Tibial nerve (tissue), 4 donors: ENCODE measurements at regions not wholly inside any gene's neighbourhood (a gene's known extent, or its start where the extent isn't known, plus 50 kb on each side); places are given as distances from the start of the nearest gene placed in this dataset.
"Not testable (repeated sequence)": the region's sequence is repeated elsewhere in the genome, so short reads cannot be mapped to it uniquely, and the experiment has no call there.

ENCODE experiments used
- DNase-seq, 2 donors: peaks; one replicate each; pipeline ENCODE4 v3.0.0-alpha.2; 2019; ENCODE audit warnings: low spot score in 2 of 2
- H3K27ac ChIP-seq, 4 donors: fragments of 200-600 bp; sonication (generic) in 3 of 4; one replicate each; pipeline ENCODE4 v1.5.1; 2017 to 2019; ENCODE audit warnings: mild to moderate bottlenecking in 1 of 4
- H3K27me3 ChIP-seq, 2 donors: fragments of 200-600 bp; sonication (generic) in 1 of 2; one replicate each; pipeline versions ENCODE4 v1.5.1 to v1.6.0; 2017 to 2019
- H3K36me3 ChIP-seq, 3 donors: fragments of 200-600 bp; sonication (generic); one replicate each; pipeline ENCODE4 v1.5.1; 2018 to 2019
- H3K4me1 ChIP-seq, 4 donors: fragments of 200-600 bp; sonication (generic) in 3 of 4; one replicate each; pipeline ENCODE4 v1.5.1; 2017 to 2019
- H3K4me3 ChIP-seq, 4 donors: fragments of 200-600 bp; sonication (generic) in 3 of 4; one replicate each; pipeline ENCODE4 v1.5.1; 2017 to 2019; ENCODE audit warnings: mild to moderate bottlenecking in 1 of 4, moderate library complexity in 1 of 4
- H3K9me3 ChIP-seq, 4 donors: fragments of 200-600 bp; sonication (generic) in 3 of 4; one replicate each; pipeline ENCODE4 v1.5.1; 2017 to 2019
- CTCF ChIP-seq, 5 experiments: fragments of 200-600 bp in 3 of 5; fragments of 450-650 bp in 2 of 5; sonication (generic) in 3 of 5; IDR thresholded peaks; one replicate each; pipeline ENCODE4 v1.5.1; 2016 to 2019; ENCODE audit warnings: antibody characterized with exemption in 5 of 5, mild to moderate bottlenecking in 3 of 5, moderate library complexity in 2 of 5
- EP300 ChIP-seq, 2 donors: sonication (generic); formaldehyde crosslinking; IDR thresholded peaks; one replicate each; pipeline ENCODE4 v1.6.1; 2017; ENCODE audit warnings: antibody characterized with exemption in 2 of 2, mild to moderate bottlenecking in 1 of 2
- POLR2A ChIP-seq, 2 donors: fragments of 450-650 bp; IDR thresholded peaks; one replicate each; pipeline ENCODE4 v1.6.1; 2017; ENCODE audit warnings: antibody characterized with exemption in 2 of 2, mild to moderate bottlenecking in 2 of 2, moderate library complexity in 2 of 2
- WGBS, 2 donors: methylation state at CpG; one replicate each; pipeline ENCODE4 v1.1.5; 2018; 5-methylcytosine and 5-hydroxymethylcytosine counted together

DNA sequence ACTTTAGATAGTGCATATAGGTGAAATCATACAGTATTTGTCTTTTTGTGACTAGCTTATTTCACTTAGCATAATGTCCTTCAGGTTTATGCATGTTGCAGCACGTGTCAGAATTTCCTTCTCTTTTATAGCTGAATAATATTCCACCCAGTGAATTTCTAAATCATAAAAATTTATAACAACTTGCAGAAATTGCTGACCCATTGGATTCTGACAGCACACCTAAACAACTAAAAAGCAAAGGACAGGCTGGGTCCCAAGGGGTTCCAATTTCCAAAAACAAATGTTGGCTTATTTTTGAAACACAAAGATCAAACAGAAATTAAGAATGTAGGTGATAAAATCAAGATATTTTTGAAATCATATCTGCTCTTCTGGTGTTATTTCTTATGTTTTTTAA is 86.5 kb upstream of the ACKR3 start:
- WGBS, 2 donors, result 88 to 90% methylated on average over 1 of the region's 1 CpG
- no peaks in the 10 kb centered on the region for H3K27me3 ChIP-seq

DNA sequence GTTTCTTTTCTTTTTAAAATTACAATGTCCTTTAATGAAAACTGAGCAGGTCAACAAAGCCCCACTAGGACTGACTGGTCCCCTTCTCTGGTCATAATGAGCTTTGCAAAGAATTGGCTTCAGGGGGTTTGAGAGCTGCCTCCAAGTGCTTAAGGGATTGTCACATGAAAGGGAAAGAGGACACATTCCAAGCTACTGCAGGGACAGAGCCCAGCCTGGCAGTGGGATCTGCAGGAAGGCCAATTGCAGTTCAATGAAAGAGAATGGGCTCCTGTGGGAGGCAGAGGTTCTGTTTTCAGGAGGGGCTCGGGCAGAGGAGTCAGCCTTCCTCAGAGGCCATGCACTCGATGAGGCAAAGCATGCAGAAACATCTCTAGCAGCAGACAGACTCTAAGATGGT is 84.1 kb upstream of the ACKR3 start:
- Histone ChIP-seq H3K4me1 (no peaks in the 10 kb centered on the region), H3K36me3 (no peaks in the 10 kb centered on the region), H3K4me3 (no peak overlapping the region), H3K27me3 (no peaks in the 10 kb centered on the region), H3K9me3 (peaks cover 0 to 10% (median 4%) of the 10 kb centered on the region in 4 donors), H3K27ac (no peak overlapping the region)
- WGBS, 2 donors, result 63 to 86% methylated on average over 2 of the region's 2 CpGs
- DNase-seq, result no peak
- TF ChIP-seq CTCF (IDR thresholded peaks at IDR 0.05), result no peak
- no peak for TF ChIP-seq EP300 (IDR thresholded peaks at IDR 0.05)
- TF ChIP-seq POLR2A (IDR thresholded peaks at IDR 0.05), result no peak

More for the DNA sequence above, 86.5 kb upstream of the ACKR3 start:
- H3K4me3 ChIP-seq, result no peak overlapping the region
- H3K27ac ChIP-seq, result no peak overlapping the region
- DNase-seq, result no peak
- TF ChIP-seq POLR2A (IDR thresholded peaks at IDR 0.05) (no peak), CTCF (IDR thresholded peaks at IDR 0.05) (no peak), EP300 (IDR thresholded peaks at IDR 0.05) (no peak)
- H3K4me1 ChIP-seq, result no peaks in the 10 kb centered on the region
- H3K36me3 ChIP-seq, result no peaks in the 10 kb centered on the region
- H3K9me3 ChIP-seq, result peaks cover 0 to 30% (median 12%) of the 10 kb centered on the region in 4 donors

DNA sequence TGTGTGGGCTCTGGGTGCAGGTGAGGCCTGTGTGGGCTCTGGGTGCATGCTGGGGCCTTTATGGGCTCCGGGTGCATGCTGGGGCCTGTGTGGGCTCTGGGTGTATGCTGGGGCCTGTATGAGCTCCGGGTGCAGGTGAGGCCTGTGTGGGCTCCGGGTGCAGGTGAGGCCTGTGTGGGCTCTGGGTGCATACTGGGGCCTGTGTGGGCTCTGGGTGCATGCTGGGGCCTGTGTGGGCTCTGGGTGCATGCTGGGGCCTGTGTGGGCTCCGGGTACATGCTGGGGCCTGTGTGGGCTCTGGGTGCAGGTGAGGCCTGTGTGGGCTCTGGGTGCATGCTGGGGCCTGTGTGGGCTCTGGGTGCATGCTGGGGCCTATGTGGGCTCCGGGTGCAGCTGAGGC is 80.5 kb upstream of the ACKR3 start:
- H3K4me3 ChIP-seq, H3K27me3 ChIP-seq, H3K4me1 ChIP-seq, H3K9me3 ChIP-seq, DNase-seq, H3K27ac ChIP-seq, H3K36me3 ChIP-seq: not testable (repeated sequence)
- 67 to 78% methylated on average over 4 of the region's 5 CpGs for WGBS, 2 donors

GRCh38 chr2:236489895-236490404 is 79.7 kb upstream of the ACKR3 start:
- Histone ChIP-seq H3K36me3 (no peaks in the 10 kb centered on the region), H3K4me1 (no peaks in the 10 kb centered on the region)
- TF ChIP-seq CTCF (IDR thresholded peaks at IDR 0.05), result no peak
- no peak for TF ChIP-seq EP300 (IDR thresholded peaks at IDR 0.05)
- no peak for TF ChIP-seq POLR2A (IDR thresholded peaks at IDR 0.05)

GRCh38 chr2:236496340-236496739 is 73.3 kb upstream of the ACKR3 start:
- TF ChIP-seq POLR2A (IDR thresholded peaks at IDR 0.05) (no peak), EP300 (IDR thresholded peaks at IDR 0.05) (no peak), CTCF (IDR thresholded peaks at IDR 0.05) (no peak)
- Histone ChIP-seq H3K27ac (no peak overlapping the region), H3K4me3 (no peak overlapping the region), H3K27me3 (no peaks in the 10 kb centered on the region), H3K9me3 (no peaks in the 10 kb centered on the region), H3K36me3 (no peaks in the 10 kb centered on the region), H3K4me1 (no peaks in the 10 kb centered on the region)
- 69 to 70% methylated on average over 9 of the region's 9 CpGs for WGBS, 2 donors
- no peak for DNase-seq

More at GRCh38 chr2:236489895-236490404, 79.7 kb upstream of the ACKR3 start:
- Histone ChIP-seq H3K9me3 (no peaks in the 10 kb centered on the region), H3K27me3 (no peaks in the 10 kb centered on the region), H3K27ac (no peak overlapping the region), H3K4me3 (no peak overlapping the region)
- WGBS, 2 donors, result 86 to 91% methylated on average over 3 of the region's 3 CpGs
- no peak for DNase-seq

DNA sequence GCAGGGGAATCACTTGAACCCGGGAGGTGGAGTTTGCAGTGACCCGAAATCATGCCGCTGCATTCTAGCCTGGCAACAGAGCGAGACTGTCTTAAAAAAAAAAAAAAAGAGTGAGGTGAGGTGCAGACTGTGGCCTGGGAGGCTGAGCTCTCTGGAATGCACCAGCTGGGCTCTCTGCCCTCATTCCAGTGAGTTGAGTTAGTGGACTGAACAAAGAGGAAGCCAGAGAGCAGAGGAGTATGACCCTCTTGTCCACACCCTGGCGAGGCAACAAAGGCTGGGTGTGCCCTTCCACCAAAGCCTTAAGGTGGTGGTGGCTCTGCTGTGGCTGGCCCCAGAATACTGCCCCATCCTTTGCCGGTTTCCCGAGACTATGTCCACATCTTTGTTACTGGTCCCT is 71.3 kb upstream of the ACKR3 start:
- WGBS, 2 donors, result 65 to 81% methylated on average over 7 of the region's 7 CpGs
- Histone ChIP-seq H3K27ac (no peak overlapping the region), H3K27me3 (no peaks in the 10 kb centered on the region), H3K36me3 (no peaks in the 10 kb centered on the region), H3K4me1 (peaks cover 0 to under 1% (median 0%) of the 10 kb centered on the region in 4 donors), H3K9me3 (no peaks in the 10 kb centered on the region), H3K4me3 (no peak overlapping the region)
- no peak for TF ChIP-seq POLR2A (IDR thresholded peaks at IDR 0.05)
- no peak for TF ChIP-seq EP300 (IDR thresholded peaks at IDR 0.05)
- TF ChIP-seq CTCF (IDR thresholded peaks at IDR 0.05), result no peak
- DNase-seq, result no peak
